GM19452 (cell line): ENCODE measurements at regions not wholly inside any gene's neighbourhood (a gene's known extent, or its start where the extent isn't known, plus 50 kb on each side); places are given as distances from the start of the nearest gene placed in this dataset.

Source experiments
- ATAC-seq: cut with Tn5 transposase; IDR thresholded peaks from one replicate; pipeline ENCODE4 v1.9.1; 2021; ENCODE audit not compliant: unreplicated experiment

GRCh38 chr10:27451054-27451453, 53.0 kb upstream of the RAB18 start:
- ATAC-seq, result no peak

- ATAC-seq, result no peak
Observed at GRCh38 chr10:27450225-27450624, 53.9 kb upstream of the RAB18 start.

GRCh38 chr10:27449571-27449970, 54.5 kb upstream of the RAB18 start:
- no peak for ATAC-seq

- ATAC-seq, result no peak
Observed at GRCh38 chr10:27448921-27449320, 55.2 kb upstream of the RAB18 start.

- no peak for ATAC-seq
Observed at GRCh38 chr10:27447540-27447939, 56.6 kb upstream of the RAB18 start.

- no peak for ATAC-seq
Observed at GRCh38 chr10:27446091-27446918, 57.8 kb upstream of the RAB18 start.

GRCh38 chr10:27445070-27445469, 59.0 kb upstream of the RAB18 start:
- no peak for ATAC-seq

GRCh38 chr10:27440478-27440877, 63.6 kb upstream of the RAB18 start:
- no peak for ATAC-seq

GRCh38 chr10:27440021-27440420, 64.1 kb upstream of the RAB18 start:
- ATAC-seq, result no peak

- ATAC-seq, result no peak
Observed at GRCh38 chr10:27439101-27439500, 65.0 kb upstream of the RAB18 start.

- no peak for ATAC-seq
Observed at GRCh38 chr10:27437775-27438174, 66.3 kb upstream of the RAB18 start.

GRCh38 chr10:27436710-27437109, 67.4 kb upstream of the RAB18 start:
- no peak for ATAC-seq

GRCh38 chr10:27433976-27434375, 70.1 kb upstream of the RAB18 start:
- ATAC-seq, result no peak

GRCh38 chr10:27426948-27427467, 77.1 kb upstream of the RAB18 start:
- no peak for ATAC-seq

- no peak for ATAC-seq
Observed at GRCh38 chr10:27413831-27414348, 90.2 kb upstream of the RAB18 start.

- ATAC-seq, result no peak
Observed at GRCh38 chr10:27413387-27413786, 90.7 kb upstream of the RAB18 start.

GRCh38 chr10:27410153-27410552, 94.0 kb upstream of the RAB18 start:
- ATAC-seq, result no peak

- ATAC-seq, result no peak
Observed at GRCh38 chr10:27407271-27407670, 96.8 kb upstream of the RAB18 start.

- no peak for ATAC-seq
Observed at GRCh38 chr10:27399871-27400270, 104.2 kb upstream of the RAB18 start.

- no peak for ATAC-seq
Observed at GRCh38 chr10:27393961-27394360, 110.1 kb upstream of the RAB18 start.

- ATAC-seq, result no peak
Observed at GRCh38 chr10:27392606-27393005, 111.5 kb upstream of the RAB18 start.

- ATAC-seq, result no peak
Observed at GRCh38 chr10:27391916-27392315, 112.2 kb upstream of the RAB18 start.

GRCh38 chr10:27391325-27391724, 112.8 kb upstream of the RAB18 start:
- no peak for ATAC-seq
